HG02852 (cell line): ENCODE measurements at regions not wholly inside any gene's neighbourhood (a gene's known extent, or its start where the extent isn't known, plus 50 kb on each side); places are given as distances from the start of the nearest gene placed in this dataset.
"Not testable (repeated sequence)": the region's sequence is repeated elsewhere in the genome, so short reads cannot be mapped to it uniquely, and the experiment has no call there.

Experiments used
- ATAC-seq: cut with Tn5 transposase; IDR thresholded peaks from one replicate; pipeline ENCODE4 v1.9.1; 2021; ENCODE audit warnings: mild to moderate bottlenecking, moderate library complexity; ENCODE audit not compliant: unreplicated experiment

- ATAC-seq = not testable (repeated sequence)
Observed at GRCh38 chr3:20921112-20921511, 735.1 kb upstream of the SGO1 start.

- ATAC-seq = no peak
Observed at GRCh38 chr3:20916951-20917606, 731.1 kb upstream of the SGO1 start.

DNA sequence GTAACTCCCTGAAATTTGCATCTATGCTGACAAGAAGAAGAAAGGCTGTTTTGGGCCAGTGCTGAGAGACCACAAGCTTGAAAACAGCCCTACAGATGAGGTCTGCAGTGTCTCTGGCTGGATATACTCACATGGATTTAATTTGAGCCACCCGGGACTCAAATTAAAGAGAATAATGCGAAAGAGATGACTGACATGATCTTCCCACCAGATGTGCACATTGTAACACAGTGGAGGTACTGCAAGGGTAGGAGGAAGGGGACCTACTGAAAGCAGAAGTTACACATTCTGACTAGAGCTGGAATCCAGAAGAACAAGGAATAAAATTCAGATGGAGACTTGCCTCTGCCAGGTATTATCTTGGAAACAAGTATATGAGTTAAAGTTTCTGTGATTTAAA, 728.3 kb upstream of the SGO1 start:
- ATAC-seq = no peak

- no peak for ATAC-seq
Observed at GRCh38 chr3:20912406-20912805, 726.4 kb upstream of the SGO1 start.

GRCh38 chr3:20909511-20909910, 723.5 kb upstream of the SGO1 start:
- ATAC-seq = no peak

DNA sequence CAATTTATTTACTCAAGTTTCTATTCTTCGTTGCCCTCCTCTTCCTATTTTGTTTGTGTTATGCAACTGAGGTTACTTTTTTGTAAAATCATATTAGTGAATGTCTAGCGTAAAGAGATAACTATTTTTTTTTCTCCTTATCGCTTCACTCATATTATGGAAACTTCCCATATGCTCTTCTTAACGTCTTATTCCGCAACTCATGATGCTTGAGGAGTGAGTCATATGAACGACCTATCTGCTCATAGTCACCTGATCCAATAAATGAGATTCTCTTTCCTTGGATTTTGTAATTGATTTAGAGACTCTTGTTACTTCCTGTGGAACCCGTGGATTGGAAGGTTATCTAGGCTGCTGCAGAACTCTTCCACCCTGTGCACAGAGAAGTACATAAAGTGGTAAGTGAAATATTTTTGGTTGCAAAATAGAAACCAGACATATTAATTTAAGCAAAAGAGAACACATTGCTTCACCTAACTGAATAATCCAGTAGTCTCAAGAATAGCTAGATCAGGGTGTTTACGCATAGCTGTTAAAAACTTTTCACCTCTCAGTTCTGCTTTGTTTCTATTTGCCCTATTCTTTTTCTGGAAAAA, 719.3 kb upstream of the SGO1 start:
- ATAC-seq = no peak

- ATAC-seq = no peak
Observed at GRCh38 chr3:20904671-20905070, 718.7 kb upstream of the SGO1 start.

- no peak for ATAC-seq
Observed at GRCh38 chr3:20898962-20899361, 713.0 kb upstream of the SGO1 start.

GRCh38 chr3:20890111-20890519, 704.1 kb upstream of the SGO1 start:
- ATAC-seq = no peak

GRCh38 chr3:20878691-20879090, 692.7 kb upstream of the SGO1 start:
- no peak for ATAC-seq

GRCh38 chr3:20873235-20873634, 687.2 kb upstream of the SGO1 start:
- no peak for ATAC-seq

DNA sequence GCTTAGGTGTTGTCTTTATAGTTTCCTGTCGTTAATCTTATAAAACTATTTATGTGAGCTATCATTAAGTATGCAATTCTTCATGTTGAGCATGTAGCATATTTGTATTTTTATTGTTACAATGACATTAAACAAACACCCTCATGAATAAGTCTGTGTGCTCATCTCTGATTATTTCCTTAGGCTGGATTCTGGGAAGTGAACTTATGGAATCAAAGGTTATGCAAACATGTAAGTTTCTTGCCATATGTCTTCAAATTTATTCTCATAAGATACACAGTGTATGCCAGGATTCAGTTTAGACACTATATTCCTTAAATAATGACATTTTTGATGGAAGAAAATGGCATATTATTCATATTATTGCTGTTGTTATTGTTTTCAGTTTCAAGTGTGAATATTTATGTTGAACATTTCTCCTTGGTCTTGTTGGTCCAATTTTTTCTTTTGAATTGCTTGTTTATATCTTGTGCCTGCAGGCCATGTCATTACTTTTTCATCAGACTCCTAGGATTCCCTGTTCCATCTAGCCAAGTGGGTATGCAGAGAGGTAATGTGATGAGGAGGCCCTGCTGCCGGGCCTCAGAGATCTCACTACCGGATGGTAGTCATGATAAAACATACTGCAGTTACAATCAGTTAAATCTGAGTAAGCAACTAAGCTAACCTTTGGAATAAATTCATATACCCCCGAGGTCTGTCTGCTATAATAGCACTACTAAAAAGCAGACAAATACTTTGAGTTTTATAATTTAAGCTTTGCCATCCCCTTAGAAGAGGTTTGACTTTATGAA, 684.3 kb upstream of the SGO1 start:
- no peak for ATAC-seq

GRCh38 chr3:20865803-20866202, 679.8 kb upstream of the SGO1 start:
- ATAC-seq = no peak

DNA sequence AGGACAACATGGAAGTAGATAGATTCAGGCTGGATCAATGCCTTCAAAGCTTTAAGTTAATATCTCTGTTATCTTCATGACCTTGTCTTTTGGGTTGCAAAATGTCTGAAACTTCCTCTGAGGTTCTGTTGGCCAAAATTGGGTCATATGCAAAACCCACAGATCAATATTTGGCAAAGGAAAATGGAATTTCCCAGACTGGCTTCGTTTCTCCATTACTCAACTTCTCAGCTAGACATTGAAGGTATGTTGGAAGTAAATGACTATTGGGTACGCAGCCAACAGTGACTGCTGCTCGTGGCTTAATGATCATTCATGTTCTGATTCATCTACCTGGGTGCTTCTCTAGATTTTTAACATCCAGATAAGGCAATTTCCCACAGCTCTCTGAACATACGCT, 675.4 kb upstream of the SGO1 start:
- ATAC-seq = no peak

- no peak for ATAC-seq
Observed at GRCh38 chr3:20857636-20858035, 671.6 kb upstream of the SGO1 start.

DNA sequence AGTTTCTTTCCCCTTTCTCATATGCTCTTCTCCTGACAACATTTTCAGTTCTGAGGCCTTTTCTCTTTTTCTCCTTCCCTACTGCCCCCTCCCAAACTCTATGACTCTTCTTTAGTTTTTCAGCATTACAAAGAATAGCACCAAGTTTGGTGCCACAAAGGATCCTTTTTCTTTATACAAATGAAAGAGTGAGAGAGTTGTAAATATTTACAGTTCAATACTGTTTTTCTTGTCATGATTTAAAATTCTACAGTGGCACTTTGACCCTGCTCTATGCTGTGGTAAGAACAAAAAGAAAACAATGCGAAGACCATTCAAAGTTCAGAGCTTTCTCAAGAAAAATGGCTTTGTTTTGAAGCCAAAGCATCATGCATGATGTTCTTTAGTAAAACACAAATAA, 667.9 kb upstream of the SGO1 start:
- no peak for ATAC-seq

DNA sequence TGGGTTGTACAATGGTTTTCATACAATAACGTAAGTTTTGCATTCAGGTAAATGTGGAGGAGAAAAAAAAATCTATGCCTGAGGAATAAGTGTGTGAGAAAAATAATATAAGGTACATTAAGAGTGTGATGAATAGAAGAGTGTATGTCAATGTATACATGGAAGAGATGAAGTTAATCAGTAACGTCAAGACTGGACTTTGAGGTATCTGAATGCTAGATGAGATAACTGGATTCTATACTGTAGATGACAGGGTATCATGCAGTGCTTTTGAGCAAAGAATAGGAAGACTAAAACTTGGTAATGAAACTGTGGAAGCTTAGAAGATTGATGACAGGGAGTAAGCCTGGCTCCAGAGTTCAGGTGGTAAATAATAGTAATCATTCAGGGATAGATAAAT, 666.7 kb upstream of the SGO1 start:
- ATAC-seq = no peak

- no peak for ATAC-seq
Observed at GRCh38 chr3:20849975-20850374, 664.0 kb upstream of the SGO1 start.

- ATAC-seq = no peak
Observed at GRCh38 chr3:20846832-20847231, 660.8 kb upstream of the SGO1 start.

DNA sequence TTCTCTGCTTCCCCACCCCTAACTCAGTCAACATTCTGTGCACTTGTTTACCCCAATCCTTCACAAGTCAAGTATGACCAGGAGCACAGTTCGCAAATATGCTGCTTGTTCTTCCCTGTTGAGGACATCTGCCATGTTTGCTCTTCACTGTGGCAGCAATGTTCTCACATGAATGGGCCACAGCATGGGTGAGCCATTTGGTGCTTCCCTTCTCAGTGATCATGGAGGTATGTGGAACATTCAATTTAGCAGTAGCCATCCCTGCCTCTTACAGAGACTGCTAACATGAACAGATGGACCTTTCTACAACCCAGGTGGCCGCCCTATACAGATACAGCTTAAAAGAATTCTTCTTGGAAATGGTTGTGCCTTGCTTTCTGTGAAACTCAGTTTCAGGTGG, 660.1 kb upstream of the SGO1 start:
- no peak for ATAC-seq

DNA sequence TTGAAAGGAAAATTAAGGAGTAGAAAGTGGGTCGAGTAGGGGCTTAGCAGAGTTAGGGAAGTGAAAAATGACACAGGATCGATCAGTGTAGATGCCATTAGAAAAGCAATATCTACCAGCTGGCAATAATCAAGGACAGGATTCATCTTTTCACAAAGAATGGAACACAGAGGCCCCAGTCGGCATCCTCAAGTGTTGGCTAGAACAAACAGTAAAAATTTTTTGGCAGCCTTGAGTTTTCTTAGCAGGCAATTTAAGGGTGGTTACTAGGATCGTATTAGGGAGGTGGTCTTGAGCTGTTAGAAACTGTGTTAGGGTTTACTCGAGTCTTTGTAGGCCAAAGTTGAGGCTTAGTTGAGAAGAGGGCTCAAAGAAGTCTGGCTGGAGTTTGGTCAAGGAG, 658.8 kb upstream of the SGO1 start:
- ATAC-seq = no peak
